Upper lobe of left lung (tissue), 6 donors: ENCODE measurements at regions not wholly inside any gene's neighbourhood (a gene's known extent, or its start where the extent isn't known, plus 50 kb on each side); places are given as distances from the start of the nearest gene placed in this dataset.

Experiments
- ATAC-seq, 2 donors: fragments of 200-7000 bp; cut with Tn5 transposase; one replicate each; pipeline ENCODE4 v1.9.1; 2022; ENCODE audit warnings: mild to moderate bottlenecking in 2 of 2, moderate library complexity in 2 of 2; ENCODE audit not compliant: low FRiP score in 2 of 2
- DNase-seq, 2 donors: peaks; one replicate each; pipeline ENCODE4 v3.0.0-alpha.2; 2019 to 2020
- H3K27ac ChIP-seq, 4 donors: fragments of 200-600 bp; sonication (generic); one replicate each; pipeline ENCODE4 v1.5.1; 2016 to 2019
- H3K27me3 ChIP-seq, 4 donors: fragments of 200-600 bp; sonication (generic); one replicate each; pipeline ENCODE4 v1.5.1; 2017 to 2019
- H3K36me3 ChIP-seq, 4 donors: fragments of 200-600 bp; sonication (generic); one replicate each; pipeline ENCODE4 v1.5.1; 2016 to 2019
- H3K4me1 ChIP-seq, 4 donors: fragments of 200-600 bp; sonication (generic); one replicate each; pipeline ENCODE4 v1.5.1; 2018 to 2019
- H3K4me3 ChIP-seq, 4 donors: fragments of 200-600 bp; sonication (generic); one replicate each; pipeline ENCODE4 v1.5.1; 2017 to 2019; ENCODE audit warnings: mild to moderate bottlenecking in 2 of 4, moderate library complexity in 1 of 4
- H3K9me3 ChIP-seq, 4 donors: fragments of 200-600 bp; sonication (generic); one replicate each; pipeline ENCODE4 v1.5.1; 2018 to 2019
- EP300 ChIP-seq, 4 donors: sonication (generic); formaldehyde crosslinking; IDR thresholded peaks; one replicate each; pipeline ENCODE4 v1.5.1; 2017; ENCODE audit warnings: antibody characterized with exemption in 4 of 4, control low read depth in 2 of 4
- POLR2A ChIP-seq, 4 donors: fragments of 450-650 bp; IDR thresholded peaks; one replicate each; pipeline ENCODE4 v1.5.1; 2016 to 2017; ENCODE audit warnings: antibody characterized with exemption in 4 of 4, mild to moderate bottlenecking in 2 of 4
- POLR2AphosphoS5 ChIP-seq, 2 donors: sonication (generic); formaldehyde crosslinking; IDR thresholded peaks; one replicate each; pipeline ENCODE4 v1.5.1; 2017; ENCODE audit warnings: antibody characterized with exemption in 2 of 2
- WGBS, 2 donors: methylation state at CpG; one replicate each; pipeline ENCODE4 v1.1.5; 2017 to 2018; 5-methylcytosine and 5-hydroxymethylcytosine counted together
- TF ChIP-seq, protein P1 (sequence below), 6 experiments: fragments of 450-650 bp in 4 of 6; fragments of 200-600 bp in 2 of 6; sonication (generic) in 2 of 6; IDR thresholded peaks; one replicate each; pipeline ENCODE4 v1.5.1; 2016 to 2019; ENCODE audit warnings: antibody characterized with exemption in 6 of 6
- donor health status: DM: no; HTN: no; CAD: no; lungs with moderate emphysema.
- donor health status: DM: no; HTN: yes; CAD: no; lungs with severe emphysema.

GRCh38 chr6:140185991-140186390 lies 811.5 kb upstream of the CITED2 start:
- ATAC-seq (no peak), DNase-seq (no peak)
- H3K9me3 ChIP-seq = peaks cover 0 to 7% (median 0%) of the 10 kb centered on the region in 4 donors
- H3K4me3 ChIP-seq = no peak overlapping the region
- no peaks in the 10 kb centered on the region for H3K36me3 ChIP-seq
- H3K4me1 ChIP-seq = no peaks in the 10 kb centered on the region
- H3K27me3 ChIP-seq = no peaks in the 10 kb centered on the region
- H3K27ac ChIP-seq = no peak overlapping the region
- TF ChIP-seq POLR2AphosphoS5 (IDR thresholded peaks at IDR 0.05) (no peak), POLR2A (IDR thresholded peaks at IDR 0.05) (no peak), EP300 (IDR thresholded peaks at IDR 0.05) (no peak)
- TF ChIP-seq, protein P1, sequence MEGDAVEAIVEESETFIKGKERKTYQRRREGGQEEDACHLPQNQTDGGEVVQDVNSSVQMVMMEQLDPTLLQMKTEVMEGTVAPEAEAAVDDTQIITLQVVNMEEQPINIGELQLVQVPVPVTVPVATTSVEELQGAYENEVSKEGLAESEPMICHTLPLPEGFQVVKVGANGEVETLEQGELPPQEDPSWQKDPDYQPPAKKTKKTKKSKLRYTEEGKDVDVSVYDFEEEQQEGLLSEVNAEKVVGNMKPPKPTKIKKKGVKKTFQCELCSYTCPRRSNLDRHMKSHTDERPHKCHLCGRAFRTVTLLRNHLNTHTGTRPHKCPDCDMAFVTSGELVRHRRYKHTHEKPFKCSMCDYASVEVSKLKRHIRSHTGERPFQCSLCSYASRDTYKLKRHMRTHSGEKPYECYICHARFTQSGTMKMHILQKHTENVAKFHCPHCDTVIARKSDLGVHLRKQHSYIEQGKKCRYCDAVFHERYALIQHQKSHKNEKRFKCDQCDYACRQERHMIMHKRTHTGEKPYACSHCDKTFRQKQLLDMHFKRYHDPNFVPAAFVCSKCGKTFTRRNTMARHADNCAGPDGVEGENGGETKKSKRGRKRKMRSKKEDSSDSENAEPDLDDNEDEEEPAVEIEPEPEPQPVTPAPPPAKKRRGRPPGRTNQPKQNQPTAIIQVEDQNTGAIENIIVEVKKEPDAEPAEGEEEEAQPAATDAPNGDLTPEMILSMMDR (IDR thresholded peaks at IDR 0.05) = no peak

DNA sequence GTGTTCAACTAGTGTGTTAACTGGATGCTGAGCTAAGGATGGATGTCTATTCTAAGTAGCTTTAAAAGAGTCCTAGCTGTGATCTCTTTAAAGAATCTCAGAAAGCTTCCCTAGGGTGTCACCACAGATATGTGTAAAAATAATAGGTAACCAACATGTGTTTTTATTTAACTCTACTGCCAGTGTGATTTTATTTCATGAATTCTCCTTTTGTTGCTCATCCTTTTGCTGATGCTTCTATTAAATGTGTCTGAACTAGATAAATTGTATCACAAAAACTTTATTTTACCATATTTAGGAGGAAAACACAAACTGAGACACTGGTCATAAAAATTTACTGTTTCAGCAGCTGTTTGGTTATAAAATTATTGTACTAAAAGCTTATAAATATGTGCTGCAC lies 809.4 kb upstream of the CITED2 start:
- Histone ChIP-seq H3K27ac (no peak overlapping the region), H3K27me3 (no peaks in the 10 kb centered on the region), H3K4me3 (no peak overlapping the region), H3K4me1 (no peaks in the 10 kb centered on the region), H3K36me3 (no peaks in the 10 kb centered on the region), H3K9me3 (peaks cover 0 to 7% (median 0%) of the 10 kb centered on the region in 4 donors)
- no peak for DNase-seq
- TF ChIP-seq, protein P1 (IDR thresholded peaks at IDR 0.05) = no peak
- TF ChIP-seq POLR2A (IDR thresholded peaks at IDR 0.05) (no peak), POLR2AphosphoS5 (IDR thresholded peaks at IDR 0.05) (no peak), EP300 (IDR thresholded peaks at IDR 0.05) (no peak)
- no peak for ATAC-seq

DNA sequence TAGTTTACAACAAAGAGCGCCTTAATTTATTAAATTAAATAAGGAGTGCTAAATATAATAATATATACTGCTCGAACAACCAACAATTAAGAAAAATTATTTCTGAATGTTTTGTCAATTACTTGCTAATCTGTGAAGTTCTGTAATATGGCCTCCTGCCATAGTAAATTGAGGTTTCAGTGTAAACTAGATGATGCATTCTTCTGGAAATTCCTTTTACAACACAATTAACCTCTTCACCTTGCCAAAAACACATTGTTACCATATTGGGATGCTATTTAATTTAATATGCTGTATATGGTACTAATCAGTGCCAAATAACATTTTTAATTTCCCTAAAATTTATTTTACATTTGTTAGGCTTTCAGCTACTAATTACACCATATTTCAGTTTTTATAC lies 808.4 kb upstream of the CITED2 start:
- Histone ChIP-seq H3K4me1 (no peaks in the 10 kb centered on the region), H3K9me3 (peaks cover 0 to under 1% (median 0%) of the 10 kb centered on the region in 4 donors), H3K36me3 (no peaks in the 10 kb centered on the region), H3K27me3 (no peaks in the 10 kb centered on the region), H3K27ac (no peak overlapping the region), H3K4me3 (no peak overlapping the region)
- DNase-seq = no peak
- WGBS, 2 donors = 91 to 92% methylated on average over 2 of the region's 2 CpGs
- no peak for TF ChIP-seq EP300 (IDR thresholded peaks at IDR 0.05)
- TF ChIP-seq, protein P1 (IDR thresholded peaks at IDR 0.05) = no peak
- ATAC-seq = no peak

DNA sequence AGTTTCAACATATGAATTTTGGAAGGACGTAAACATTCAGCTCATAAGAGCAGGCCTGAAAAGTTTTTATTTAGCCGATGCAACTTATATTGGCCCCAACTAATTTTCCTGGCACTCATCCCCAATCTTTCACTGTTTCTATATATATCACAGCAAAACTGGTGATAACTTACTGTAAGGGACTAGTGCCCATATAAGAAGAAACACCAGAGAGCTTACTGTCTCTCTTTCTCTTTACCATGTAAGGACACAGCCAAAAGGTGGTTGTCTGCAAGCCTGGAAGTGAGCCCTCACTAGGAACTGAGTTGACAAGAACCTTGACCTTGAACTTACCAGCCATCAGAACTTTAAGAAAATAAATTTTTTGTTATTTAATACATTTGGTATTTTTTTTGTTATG lies 807.4 kb upstream of the CITED2 start:
- Histone ChIP-seq H3K27ac (no peak overlapping the region), H3K27me3 (no peaks in the 10 kb centered on the region), H3K9me3 (no peaks in the 10 kb centered on the region), H3K4me1 (no peaks in the 10 kb centered on the region), H3K4me3 (no peak overlapping the region), H3K36me3 (no peaks in the 10 kb centered on the region)
- no peak for DNase-seq
- 91% methylated on average over 2 of the region's 2 CpGs for WGBS, 2 donors
- ATAC-seq = no peak
- TF ChIP-seq, protein P1 (IDR thresholded peaks at IDR 0.05) = no peak

GRCh38 chr6:140180306-140180705 lies 805.9 kb upstream of the CITED2 start:
- Histone ChIP-seq H3K27me3 (no peaks in the 10 kb centered on the region), H3K4me3 (no peak overlapping the region), H3K36me3 (no peaks in the 10 kb centered on the region), H3K27ac (no peak overlapping the region), H3K9me3 (no peaks in the 10 kb centered on the region), H3K4me1 (no peaks in the 10 kb centered on the region)
- DNase-seq (no peak), ATAC-seq (no peak)
- no peak for TF ChIP-seq EP300 (IDR thresholded peaks at IDR 0.05)
- TF ChIP-seq POLR2A (IDR thresholded peaks at IDR 0.05) = no peak
- no peak for TF ChIP-seq POLR2AphosphoS5 (IDR thresholded peaks at IDR 0.05)
- TF ChIP-seq, protein P1 (IDR thresholded peaks at IDR 0.05) = no peak
- WGBS, 2 donors = 95% methylated on average over 2 of the region's 2 CpGs
